OCI-LY3 (cell line): ENCODE measurements at regions not wholly inside any gene's neighbourhood (a gene's known extent, or its start where the extent isn't known, plus 50 kb on each side); places are given as distances from the start of the nearest gene placed in this dataset.

Experiments used
- H2AFZ ChIP-seq: fragments of 200-600, 300-600 bp; shearing (Covaris generic); 2 replicates; pipeline ENCODE4 v1.6.0; 2014; ENCODE audit warnings: antibody characterized with exemption, low read depth, low read length
- H3K27ac ChIP-seq: fragments of 200-600, 300-600 bp; sonication (generic); 2 replicates; pipeline ENCODE4 v1.5.1; 2014; ENCODE audit warnings: mild to moderate bottlenecking, low read length, moderate library complexity, mixed read lengths
- H3K27me3 ChIP-seq: fragments of 200-600, 300-600 bp; sonication (generic); 2 replicates; pipeline ENCODE4 v1.6.1; 2014; ENCODE audit warnings: low read depth, low read length, mixed read lengths
- H3K36me3 ChIP-seq: fragments of 200-600, 300-600 bp; sonication (generic); replicated peaks from 2 replicates; pipeline ENCODE3; 2014; ENCODE audit warnings: low read depth, low read length, mixed read lengths
- H3K4me1 ChIP-seq: fragments of 300-600, 200-600 bp; sonication (generic); 2 replicates; pipeline ENCODE4 v1.6.1; 2014; ENCODE audit warnings: low read length, mixed read lengths
- H3K4me2 ChIP-seq: fragments of 200-600, 300-600 bp; sonication (generic); 2 replicates; pipeline ENCODE4 v1.6.1; 2014; ENCODE audit warnings: low read length, mixed read lengths
- H3K4me3 ChIP-seq: fragments of 300-600, 200-600 bp; sonication (generic); 2 replicates; pipeline ENCODE4 v1.5.1; 2014; ENCODE audit warnings: antibody characterized with exemption, mild to moderate bottlenecking, low read length, moderate library complexity
- H3K79me2 ChIP-seq: fragments of 300-600, 200-600 bp; shearing (Covaris generic); 2 replicates; pipeline ENCODE4 v1.6.1; 2014; ENCODE audit warnings: mild to moderate bottlenecking, low read length, mixed read lengths
- H3K9ac ChIP-seq: fragments of 300-600, 200-600 bp; shearing (Covaris generic); 2 replicates; pipeline ENCODE4 v1.6.0; 2014; ENCODE audit warnings: mild to moderate bottlenecking, low read length, moderate library complexity
- H3K9me3 ChIP-seq: fragments of 200-600, 300-600 bp; shearing (Covaris generic); 2 replicates; pipeline ENCODE4 v1.6.1; 2014; ENCODE audit warnings: low read length, mixed read lengths; ENCODE audit not compliant: insufficient read depth
- H4K20me1 ChIP-seq: fragments of 200-600, 300-600 bp; sonication (generic); 2 replicates; pipeline ENCODE4 v1.6.1; 2016; ENCODE audit warnings: low read length, mixed read lengths; ENCODE audit not compliant: insufficient read depth
- CTCF ChIP-seq: fragments of 200-600, 300-600 bp; sonication (generic); IDR thresholded peaks from 2 replicates; pipeline ENCODE4 v1.5.1; 2014; ENCODE audit warnings: antibody characterized with exemption, low read length, low read depth
- EZH2phosphoT487 ChIP-seq: fragments of 200-600 bp; shearing (Covaris generic); IDR thresholded peaks from 2 replicates; pipeline ENCODE4 v1.6.1; 2018; ENCODE audit warnings: antibody characterized with exemption, mixed run types, low read depth

GRCh38 chr6:9896806-9897205, 518.1 kb downstream of the TFAP2A start:
- Histone ChIP-seq H3K27ac (no peak overlapping the region), H3K9ac (no peak overlapping the region), H3K79me2 (no peaks in the 10 kb centered on the region), H3K4me3 (no peak overlapping the region), H3K9me3 (no peaks in the 10 kb centered on the region), H3K4me2 (no peak overlapping the region), H3K36me3 (no peaks in the 10 kb centered on the region), H4K20me1 (no peaks in the 10 kb centered on the region), H3K4me1 (no peaks in the 10 kb centered on the region), H2AFZ (no peak overlapping the region), H3K27me3 (no peaks in the 10 kb centered on the region)
- TF ChIP-seq CTCF = no peak
- TF ChIP-seq EZH2phosphoT487 = no peak

GRCh38 chr6:9890893-9891292, 524.0 kb downstream of the TFAP2A start:
- Histone ChIP-seq H3K9me3 (no peaks in the 10 kb centered on the region), H3K27me3 (no peaks in the 10 kb centered on the region), H3K4me1 (no peaks in the 10 kb centered on the region), H3K9ac (no peak overlapping the region), H4K20me1 (no peaks in the 10 kb centered on the region), H3K27ac (no peak overlapping the region), H2AFZ (no peak overlapping the region), H3K36me3 (no peaks in the 10 kb centered on the region), H3K79me2 (no peaks in the 10 kb centered on the region), H3K4me2 (no peak overlapping the region), H3K4me3 (no peak overlapping the region)
- TF ChIP-seq EZH2phosphoT487 = no peak
- no peak for TF ChIP-seq CTCF

GRCh38 chr6:9890469-9890868, 524.4 kb downstream of the TFAP2A start:
- no peak for TF ChIP-seq EZH2phosphoT487

GRCh38 chr6:9878535-9878934, 536.3 kb downstream of the TFAP2A start:
- Histone ChIP-seq H4K20me1 (no peaks in the 10 kb centered on the region), H3K9me3 (no peaks in the 10 kb centered on the region), H3K4me3 (no peak overlapping the region), H2AFZ (no peak overlapping the region), H3K36me3 (no peaks in the 10 kb centered on the region), H3K9ac (no peak overlapping the region), H3K27me3 (no peaks in the 10 kb centered on the region), H3K79me2 (no peaks in the 10 kb centered on the region), H3K4me1 (no peaks in the 10 kb centered on the region), H3K27ac (no peak overlapping the region), H3K4me2 (no peak overlapping the region)
- TF ChIP-seq CTCF = no peak
- TF ChIP-seq EZH2phosphoT487 = no peak

More at GRCh38 chr6:9890469-9890868, 524.4 kb downstream of the TFAP2A start:
- Histone ChIP-seq H3K36me3 (no peaks in the 10 kb centered on the region), H3K27ac (no peak overlapping the region), H3K27me3 (no peaks in the 10 kb centered on the region), H3K79me2 (no peaks in the 10 kb centered on the region), H4K20me1 (no peaks in the 10 kb centered on the region), H3K4me1 (no peaks in the 10 kb centered on the region), H3K9ac (no peak overlapping the region), H3K9me3 (no peaks in the 10 kb centered on the region), H3K4me3 (no peak overlapping the region), H2AFZ (no peak overlapping the region), H3K4me2 (no peak overlapping the region)
